BE2C (cell line): ENCODE measurements at regions not wholly inside any gene's neighbourhood (a gene's known extent, or its start where the extent isn't known, plus 50 kb on each side); places are given as distances from the start of the nearest gene placed in this dataset.

Experiments used
- DNase-seq: peaks from one replicate; pipeline ENCODE4 v3.0.0-alpha.2; 2020
- H3K27me3 ChIP-seq: fragments of 250-450 bp; sonication (Bioruptor Pico); 2 replicates; pipeline ENCODE4 v1.5.1; 2020; ENCODE audit warnings: mild to moderate bottlenecking
- H3K36me3 ChIP-seq: fragments of 250-450 bp; sonication (Bioruptor Pico); 2 replicates; pipeline ENCODE4 v1.5.1; 2020; ENCODE audit warnings: mild to moderate bottlenecking
- H3K4me1 ChIP-seq: fragments of 250-450 bp; sonication (Bioruptor Pico); 2 replicates; pipeline ENCODE4 v1.5.1; 2020
- H3K4me3 ChIP-seq: 2 replicates; pipeline ENCODE4 v1.5.1; 2011; ENCODE audit warnings: low read depth, low read length
- H3K9me3 ChIP-seq: fragments of 250-450 bp; sonication (Bioruptor Pico); 2 replicates; pipeline ENCODE4 v1.5.1; 2020
- TF ChIP-seq, protein P1 (sequence below): IDR thresholded peaks from 2 replicates; pipeline ENCODE4 v1.5.1; 2012; ENCODE audit warnings: mild to moderate bottlenecking, low read depth, low read length

DNA sequence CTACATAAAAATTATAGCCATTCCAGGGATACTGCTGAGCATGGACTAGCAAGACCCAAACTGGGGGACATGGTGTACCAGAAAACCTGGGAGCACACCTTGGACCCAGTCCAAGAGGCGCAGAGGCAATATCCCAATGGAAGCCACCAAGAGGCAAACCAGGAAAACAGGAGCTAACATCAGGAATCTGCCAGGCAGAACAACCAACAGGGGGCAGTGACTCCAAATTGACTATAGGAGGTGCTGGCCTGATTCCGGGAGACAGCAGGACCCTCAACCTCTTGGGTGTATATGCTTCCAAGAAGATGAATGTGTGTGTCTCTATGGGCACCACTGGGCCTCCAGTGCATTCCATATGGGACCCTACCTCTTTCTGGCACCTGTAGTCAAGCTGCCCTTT, 172.7 kb upstream of the ARL4C start:
- DNase-seq, result peak; percentile 21
- H3K36me3 ChIP-seq, result no peaks in the 10 kb centered on the region
- TF ChIP-seq, protein P1, sequence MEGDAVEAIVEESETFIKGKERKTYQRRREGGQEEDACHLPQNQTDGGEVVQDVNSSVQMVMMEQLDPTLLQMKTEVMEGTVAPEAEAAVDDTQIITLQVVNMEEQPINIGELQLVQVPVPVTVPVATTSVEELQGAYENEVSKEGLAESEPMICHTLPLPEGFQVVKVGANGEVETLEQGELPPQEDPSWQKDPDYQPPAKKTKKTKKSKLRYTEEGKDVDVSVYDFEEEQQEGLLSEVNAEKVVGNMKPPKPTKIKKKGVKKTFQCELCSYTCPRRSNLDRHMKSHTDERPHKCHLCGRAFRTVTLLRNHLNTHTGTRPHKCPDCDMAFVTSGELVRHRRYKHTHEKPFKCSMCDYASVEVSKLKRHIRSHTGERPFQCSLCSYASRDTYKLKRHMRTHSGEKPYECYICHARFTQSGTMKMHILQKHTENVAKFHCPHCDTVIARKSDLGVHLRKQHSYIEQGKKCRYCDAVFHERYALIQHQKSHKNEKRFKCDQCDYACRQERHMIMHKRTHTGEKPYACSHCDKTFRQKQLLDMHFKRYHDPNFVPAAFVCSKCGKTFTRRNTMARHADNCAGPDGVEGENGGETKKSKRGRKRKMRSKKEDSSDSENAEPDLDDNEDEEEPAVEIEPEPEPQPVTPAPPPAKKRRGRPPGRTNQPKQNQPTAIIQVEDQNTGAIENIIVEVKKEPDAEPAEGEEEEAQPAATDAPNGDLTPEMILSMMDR, result peak; percentile 48
- peaks cover 3% of the 10 kb centered on the region; the same call in 1 of the 2 replicates for H3K9me3 ChIP-seq
- no peaks in the 10 kb centered on the region; the same call in none of the 2 replicates for H3K4me1 ChIP-seq
- H3K4me3 ChIP-seq, result no peak overlapping the region
- H3K27me3 ChIP-seq, result no peaks in the 10 kb centered on the region

DNA sequence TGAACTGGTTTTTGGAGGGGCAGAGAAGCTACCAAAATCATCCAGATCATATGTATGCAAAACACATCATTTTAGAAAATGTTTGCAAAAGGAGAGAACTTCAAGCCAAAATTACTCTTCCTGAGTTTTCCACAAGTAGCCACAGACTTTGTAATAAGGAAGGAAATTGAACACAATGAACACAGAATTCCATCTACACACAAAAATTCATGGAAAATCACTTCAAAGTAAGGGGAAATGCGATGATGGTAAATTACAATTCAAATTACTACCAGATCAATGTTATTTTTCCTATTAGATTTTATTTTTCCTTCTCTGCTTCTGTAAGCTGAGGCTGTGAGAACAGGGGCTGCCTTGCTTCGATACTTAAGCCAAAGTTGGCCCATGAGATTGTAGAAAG, 172.1 kb upstream of the ARL4C start:
- H3K9me3 ChIP-seq, result peaks cover 3% of the 10 kb centered on the region; the same call in 1 of the 2 replicates
- no peak for DNase-seq
- TF ChIP-seq, protein P1, result no peak
- no peaks in the 10 kb centered on the region for H3K27me3 ChIP-seq
- no peak overlapping the region for H3K4me3 ChIP-seq
- H3K36me3 ChIP-seq, result no peaks in the 10 kb centered on the region
- no peaks in the 10 kb centered on the region; the same call in none of the 2 replicates for H3K4me1 ChIP-seq

GRCh38 chr2:234666911-234667310, 170.0 kb upstream of the ARL4C start:
- no peaks in the 10 kb centered on the region for H3K27me3 ChIP-seq
- H3K9me3 ChIP-seq, result peaks cover 3% of the 10 kb centered on the region; the same call in 1 of the 2 replicates
- no peak for DNase-seq
- TF ChIP-seq, protein P1, result no peak
- H3K36me3 ChIP-seq, result no peaks in the 10 kb centered on the region
- H3K4me3 ChIP-seq, result no peak overlapping the region
- no peaks in the 10 kb centered on the region; the same call in 1 of the 2 replicates for H3K4me1 ChIP-seq

DNA sequence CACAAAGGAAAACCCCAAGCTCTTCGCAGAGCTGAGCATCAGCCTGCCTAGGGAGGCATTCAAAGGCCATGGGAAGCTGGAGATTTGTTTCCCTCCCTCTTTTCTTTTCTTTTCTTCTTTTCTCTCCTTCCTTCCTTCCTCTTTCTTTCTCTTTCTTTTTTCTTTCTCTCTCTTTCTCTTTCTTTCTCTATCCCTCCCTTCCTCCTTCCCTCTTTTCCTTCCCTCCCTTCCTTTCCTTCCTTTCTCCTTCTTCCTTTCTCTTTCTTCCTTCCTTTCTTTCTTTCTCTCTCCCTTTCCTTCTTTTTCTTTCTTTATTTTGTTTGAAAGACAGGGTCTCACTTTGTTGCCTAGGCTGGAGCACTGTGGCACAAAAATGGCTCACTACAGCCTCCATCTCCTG, 168.4 kb upstream of the ARL4C start:
- DNase-seq, result no peak
- H3K9me3 ChIP-seq, result peaks cover 3% of the 10 kb centered on the region; the same call in 1 of the 2 replicates
- H3K27me3 ChIP-seq, result no peaks in the 10 kb centered on the region
- H3K4me3 ChIP-seq, result no peak overlapping the region
- no peaks in the 10 kb centered on the region for H3K36me3 ChIP-seq
- H3K4me1 ChIP-seq, result no peaks in the 10 kb centered on the region
- TF ChIP-seq, protein P1, result no peak

GRCh38 chr2:234661849-234662248, 165.0 kb upstream of the ARL4C start:
- no peaks in the 10 kb centered on the region for H3K4me1 ChIP-seq
- DNase-seq, result no peak
- no peaks in the 10 kb centered on the region for H3K27me3 ChIP-seq
- peaks cover 3% of the 10 kb centered on the region; the same call in 1 of the 2 replicates for H3K9me3 ChIP-seq
- H3K4me3 ChIP-seq, result no peak overlapping the region
- TF ChIP-seq, protein P1, result no peak
- H3K36me3 ChIP-seq, result no peaks in the 10 kb centered on the region

GRCh38 chr2:234661175-234661574, 164.3 kb upstream of the ARL4C start:
- no peaks in the 10 kb centered on the region for H3K27me3 ChIP-seq
- no peaks in the 10 kb centered on the region for H3K36me3 ChIP-seq
- no peak overlapping the region for H3K4me3 ChIP-seq
- H3K4me1 ChIP-seq, result no peaks in the 10 kb centered on the region
- TF ChIP-seq, protein P1, result no peak
- DNase-seq, result no peak
- H3K9me3 ChIP-seq, result peaks cover 3% of the 10 kb centered on the region; the same call in 1 of the 2 replicates
